NCI-H82 (cell line): ENCODE measurements at regions not wholly inside any gene's neighbourhood (a gene's known extent, or its start where the extent isn't known, plus 50 kb on each side); places are given as distances from the start of the nearest gene placed in this dataset.
"Not testable (repeated sequence)": the region's sequence is repeated elsewhere in the genome, so short reads cannot be mapped to it uniquely, and the experiment has no call there.

Source experiments
- DNase-seq: peaks from one replicate; lab custom pipeline; 2025; lab: John Stamatoyannopoulos, UW

- DNase-seq: no peak
Measured at GRCh38 chr2:201568217-201568820, 75.0 kb downstream of the TMEM237 start.

DNA sequence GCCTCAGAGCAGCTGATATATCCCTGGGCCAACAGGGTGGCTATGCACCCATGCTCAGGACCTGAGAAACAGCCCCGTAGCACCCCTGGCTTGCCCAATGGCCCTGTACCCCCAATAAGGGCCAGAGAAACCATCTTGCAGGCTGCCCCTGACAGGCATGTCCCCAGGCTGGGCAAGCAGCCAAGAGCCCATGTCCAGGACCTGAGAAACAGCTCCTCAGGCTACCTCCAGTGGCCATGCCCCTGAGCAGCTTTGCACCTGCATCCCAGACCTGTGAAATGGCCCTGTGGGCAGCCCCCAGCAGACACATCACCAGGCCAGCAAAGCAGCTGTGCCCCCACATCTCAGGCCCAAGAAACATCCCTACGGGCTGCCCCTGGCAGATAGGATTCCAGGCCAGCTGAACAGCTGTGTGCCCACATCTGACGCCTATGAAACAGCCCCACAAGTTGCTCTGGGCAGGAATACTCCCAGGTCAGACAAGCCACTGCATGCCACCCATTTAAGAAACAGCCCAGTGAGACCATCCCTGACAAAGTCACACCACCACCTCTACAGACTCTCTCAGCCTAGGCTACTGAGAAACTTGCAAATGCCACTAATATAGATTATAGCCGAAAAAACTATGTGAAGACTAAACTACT is 84.1 kb downstream of the TMEM237 start:
- no peak for DNase-seq

DNA sequence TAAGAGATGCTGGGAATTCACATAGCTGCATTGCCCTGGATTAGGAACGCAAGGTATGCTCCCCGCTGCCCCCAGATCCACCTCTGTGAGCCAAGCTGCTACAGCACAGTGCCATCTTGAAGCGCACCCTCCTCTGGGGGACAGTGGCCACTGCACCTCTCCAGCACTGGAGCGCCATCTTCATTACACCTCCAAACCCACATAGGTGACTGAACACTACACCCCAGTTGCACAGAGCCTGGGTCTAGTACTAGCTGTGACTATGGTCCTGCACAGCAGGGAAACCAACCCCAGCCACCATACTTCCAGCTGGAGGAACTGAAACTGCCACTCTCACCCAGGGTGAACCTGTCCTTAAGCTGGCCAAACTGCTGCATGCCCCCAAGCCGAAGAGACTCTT is 84.6 kb downstream of the TMEM237 start:
- DNase-seq: peak; percentile 28

DNA sequence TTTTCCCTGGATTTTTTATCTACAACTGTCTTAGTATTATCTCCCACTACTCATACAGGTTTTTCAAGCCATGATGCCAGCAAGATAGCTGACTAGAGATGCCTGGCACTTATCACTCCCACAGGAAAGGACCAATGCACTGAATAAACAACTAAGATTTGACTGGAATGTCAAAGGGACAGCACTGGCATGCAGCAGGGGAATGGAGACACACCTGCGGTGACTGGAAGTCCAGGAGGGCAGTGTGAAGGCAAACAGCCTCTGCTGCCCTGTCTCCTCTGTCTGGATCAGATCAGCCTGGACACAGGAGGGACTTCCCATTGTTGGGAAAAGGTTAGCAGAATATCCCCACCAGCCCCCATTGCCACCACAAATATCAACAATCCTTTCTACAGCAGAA is 85.1 kb downstream of the TMEM237 start:
- DNase-seq: no peak

- DNase-seq: no peak
Measured at GRCh38 chr2:201551901-201552300, 91.4 kb downstream of the TMEM237 start.

DNA sequence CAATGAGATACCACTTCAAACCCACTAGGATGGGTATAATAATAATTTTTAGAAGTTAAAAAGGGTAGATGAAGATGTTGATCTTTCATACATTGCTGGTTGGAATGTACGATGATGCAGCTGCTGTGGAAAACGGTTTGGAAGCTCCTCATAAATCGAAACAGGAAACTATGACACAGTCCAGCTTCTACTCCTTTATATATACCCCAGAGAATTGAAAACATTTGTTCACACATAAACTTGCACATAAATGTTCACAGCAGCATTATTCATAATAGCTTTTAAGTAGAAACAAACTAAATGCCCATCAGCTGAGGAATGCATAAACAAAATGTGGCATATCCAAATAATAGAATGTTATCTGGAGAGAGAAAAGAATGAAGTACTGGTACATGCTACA is 95.0 kb downstream of the STRADB start:
- no peak for DNase-seq

GRCh38 chr2:201542291-201542690 is 90.8 kb downstream of the STRADB start:
- DNase-seq: no peak

- not testable (repeated sequence) for DNase-seq
Measured at GRCh38 chr2:201539271-201539670, 87.7 kb downstream of the STRADB start.

- DNase-seq: no peak
Measured at GRCh38 chr2:201538025-201538424, 86.5 kb downstream of the STRADB start.

GRCh38 chr2:201536754-201537153 is 85.2 kb downstream of the STRADB start:
- no peak for DNase-seq

DNA sequence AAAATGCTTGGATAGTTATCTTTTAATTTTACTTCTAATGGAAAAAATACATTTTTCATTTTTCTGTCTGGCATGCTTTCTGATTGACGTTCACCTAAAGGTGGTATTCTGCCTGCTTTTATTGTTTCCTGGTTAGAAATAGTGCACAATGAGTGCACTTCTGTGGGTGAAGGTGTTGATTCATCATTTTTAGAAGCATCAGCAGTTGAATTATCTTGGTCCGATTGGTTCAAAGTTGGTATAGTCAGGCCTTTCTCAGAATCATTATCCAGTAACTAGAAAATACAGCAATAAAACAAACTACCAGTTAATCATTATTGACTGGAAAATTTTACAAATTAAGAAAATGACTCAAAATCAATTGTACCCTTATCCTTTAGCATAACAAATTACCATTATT is 84.5 kb downstream of the STRADB start:
- DNase-seq: no peak

GRCh38 chr2:201532686-201533304 is 81.3 kb downstream of the STRADB start:
- DNase-seq: no peak
